HG03442 (cell line): ENCODE measurements at regions not wholly inside any gene's neighbourhood (a gene's known extent, or its start where the extent isn't known, plus 50 kb on each side); places are given as distances from the start of the nearest gene placed in this dataset.
"Not testable (repeated sequence)": the region's sequence is repeated elsewhere in the genome, so short reads cannot be mapped to it uniquely, and the experiment has no call there.

Experiments
- ATAC-seq: cut with Tn5 transposase; IDR thresholded peaks from one replicate; pipeline ENCODE4 v1.9.1; 2021; ENCODE audit warnings: mild to moderate bottlenecking, moderate library complexity; ENCODE audit not compliant: unreplicated experiment

DNA sequence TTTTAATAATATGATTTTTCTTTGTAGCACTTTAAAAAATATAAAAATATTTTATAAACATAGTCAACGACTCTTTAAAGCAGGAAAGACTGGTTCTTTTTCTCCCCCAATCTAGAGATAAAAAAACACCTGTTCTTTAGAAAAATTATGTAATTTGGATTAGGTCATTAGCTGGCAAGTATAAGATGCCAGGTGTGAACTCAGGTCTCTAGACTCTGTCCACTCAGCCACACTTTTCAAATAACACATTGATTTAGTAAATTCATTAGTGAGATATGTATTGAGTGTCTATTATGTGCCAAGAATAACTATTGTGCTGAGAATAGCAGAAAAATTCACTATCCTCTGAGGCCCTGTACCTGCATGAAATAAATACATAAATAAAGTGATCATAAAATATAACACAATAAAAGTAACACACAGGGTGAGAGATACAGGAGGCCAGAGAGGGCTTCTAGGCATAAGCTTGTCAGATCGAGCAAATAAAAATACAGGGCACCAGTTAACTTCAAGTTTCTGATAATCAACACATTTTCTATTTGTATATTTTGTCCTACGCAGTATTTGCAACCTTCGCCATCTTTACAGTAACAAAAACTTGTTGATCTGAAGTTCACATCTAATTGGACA is 867.1 kb upstream of the GBE1 start:
- no peak for ATAC-seq

- ATAC-seq: no peak
Observed at GRCh38 chr3:82627733-82628132, 866.3 kb upstream of the GBE1 start.

DNA sequence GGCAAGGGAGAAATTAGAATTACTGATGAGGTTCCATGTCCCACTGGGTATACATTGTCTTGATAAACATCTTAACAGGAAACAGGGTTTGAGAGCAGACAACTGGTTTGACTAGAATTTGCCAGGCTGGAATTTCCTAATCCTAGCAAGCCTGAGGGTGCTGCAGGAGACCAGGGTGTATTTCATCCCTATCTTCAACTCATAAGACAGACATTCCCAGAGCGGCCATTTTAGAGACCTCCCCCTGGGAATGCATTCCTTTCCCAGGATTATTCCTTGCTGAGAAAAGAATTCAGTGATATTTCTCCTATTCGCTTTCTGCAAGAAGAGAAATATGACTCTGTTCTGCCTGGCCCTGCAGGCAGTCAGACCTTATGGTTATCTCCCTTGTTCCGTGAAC is 859.3 kb upstream of the GBE1 start:
- ATAC-seq: not testable (repeated sequence)

GRCh38 chr3:82618594-82618993 is 857.1 kb upstream of the GBE1 start:
- no peak for ATAC-seq

- no peak for ATAC-seq
Observed at GRCh38 chr3:82610236-82610635, 848.8 kb upstream of the GBE1 start.

DNA sequence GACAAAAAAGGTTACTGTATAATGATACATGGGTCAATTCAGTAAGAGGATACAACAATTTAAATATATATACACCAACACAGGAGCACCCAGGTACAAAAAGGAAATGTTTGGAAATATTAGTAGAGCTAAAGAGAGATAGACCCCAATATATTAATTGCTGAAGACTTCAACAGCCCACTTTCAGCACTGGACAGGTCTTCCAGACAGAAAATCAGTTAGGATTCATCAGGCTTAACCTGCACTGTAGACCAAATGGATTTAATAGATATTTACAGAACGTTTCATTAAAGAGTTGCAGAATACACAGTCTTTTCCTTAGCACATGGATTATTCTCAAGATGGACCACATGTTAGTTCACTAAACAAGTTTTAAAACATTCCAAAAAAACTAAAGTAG is 845.9 kb upstream of the GBE1 start:
- ATAC-seq: no peak

- no peak for ATAC-seq
Observed at GRCh38 chr3:82596805-82597204, 835.4 kb upstream of the GBE1 start.

GRCh38 chr3:82595530-82595929 is 834.1 kb upstream of the GBE1 start:
- ATAC-seq: no peak

DNA sequence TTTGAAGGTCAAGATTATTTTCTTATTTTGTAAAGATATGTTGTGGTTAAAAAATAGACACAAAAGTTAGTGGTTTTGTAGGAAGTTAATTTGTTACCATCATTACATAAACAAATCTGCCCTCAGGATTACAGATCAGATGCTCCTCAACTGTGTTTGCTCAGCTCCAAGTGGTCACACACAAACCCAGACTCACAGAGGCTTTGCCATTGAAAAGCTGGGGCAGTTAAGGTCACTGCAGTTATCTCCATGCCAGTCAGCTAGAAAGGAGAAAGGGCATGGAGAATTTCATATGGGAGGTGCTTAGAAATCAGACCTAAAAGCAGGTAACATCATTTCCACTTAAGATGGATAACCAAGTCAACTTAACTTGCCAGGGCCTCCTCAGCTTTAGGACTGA is 825.7 kb upstream of the GBE1 start:
- no peak for ATAC-seq

DNA sequence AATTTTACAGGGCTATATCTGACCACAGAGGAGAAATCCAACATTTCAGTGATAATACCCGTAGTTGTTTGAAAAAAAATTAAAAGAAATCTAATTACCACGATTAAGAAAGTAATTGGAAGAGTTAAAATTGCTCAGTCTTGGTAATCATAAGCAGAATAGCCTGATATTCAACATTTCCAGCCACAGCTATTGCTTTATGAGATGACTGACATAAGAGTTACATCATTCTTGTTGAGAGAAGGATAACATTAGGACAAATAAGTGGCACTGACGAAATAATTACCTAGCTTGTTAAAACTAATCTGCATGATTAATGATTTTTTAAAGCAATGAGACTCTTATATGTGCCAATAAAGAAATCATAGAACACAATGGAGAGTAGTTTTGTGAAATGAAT is 825.0 kb upstream of the GBE1 start:
- ATAC-seq: no peak

DNA sequence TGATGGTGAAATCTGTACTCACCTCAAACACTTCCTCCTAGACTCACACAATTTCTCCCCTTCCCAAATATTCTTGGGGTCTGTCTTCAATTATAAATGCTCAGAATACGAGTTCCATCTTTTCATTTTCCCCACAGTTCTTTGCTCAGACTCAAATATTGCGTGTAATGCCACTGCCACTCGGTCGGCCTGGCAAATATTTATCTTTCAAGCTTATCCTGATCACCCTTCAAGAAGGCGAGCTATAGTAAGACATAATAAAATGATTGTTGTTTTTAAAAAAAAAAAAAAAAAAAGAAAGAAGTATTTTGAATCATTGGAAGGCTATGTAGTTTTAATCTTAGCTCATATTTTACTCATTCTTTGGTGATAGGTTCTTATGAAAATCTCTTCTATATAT is 824.6 kb upstream of the GBE1 start:
- not testable (repeated sequence) for ATAC-seq

DNA sequence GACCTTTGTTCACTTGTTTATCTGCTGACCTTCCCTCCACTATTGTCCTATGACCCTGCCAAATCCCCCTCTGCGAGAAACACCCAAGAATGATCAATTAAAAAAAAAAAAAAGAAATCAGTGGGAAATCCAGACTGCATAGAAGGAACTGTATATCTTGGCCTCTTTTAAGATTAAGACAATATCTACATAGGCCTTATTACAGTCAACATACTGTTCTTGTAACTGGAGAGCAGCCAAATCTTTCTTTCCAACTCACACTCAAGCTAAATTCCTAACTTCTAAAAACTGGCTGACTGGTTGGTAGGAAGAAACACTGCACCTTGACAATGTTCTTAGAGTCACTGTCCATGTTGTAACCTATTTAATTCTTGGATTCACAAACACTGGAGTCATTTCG is 824.1 kb upstream of the GBE1 start:
- not testable (repeated sequence) for ATAC-seq

GRCh38 chr3:82584861-82585260 is 823.4 kb upstream of the GBE1 start:
- not testable (repeated sequence) for ATAC-seq

- ATAC-seq: not testable (repeated sequence)
Observed at GRCh38 chr3:82584415-82584814, 823.0 kb upstream of the GBE1 start.

DNA sequence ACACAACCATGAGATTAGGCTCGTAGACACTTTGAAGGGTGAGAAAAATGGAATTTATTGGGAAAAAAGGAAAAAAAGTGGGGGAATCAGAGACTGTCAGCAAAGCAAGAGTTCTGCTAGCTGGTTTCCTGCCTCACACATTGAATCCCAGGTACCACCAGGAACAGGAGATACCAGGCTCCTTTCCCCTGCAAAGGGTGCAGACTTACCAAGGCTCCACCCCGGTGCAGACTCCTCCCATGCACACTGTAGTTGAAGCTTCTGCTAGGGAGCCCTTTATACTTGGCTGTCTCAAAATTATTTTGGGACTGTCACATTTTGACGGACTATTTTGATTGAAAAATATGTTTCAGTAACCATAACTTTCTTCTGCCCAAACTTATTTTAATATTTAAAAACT is 819.9 kb upstream of the GBE1 start:
- ATAC-seq: no peak

DNA sequence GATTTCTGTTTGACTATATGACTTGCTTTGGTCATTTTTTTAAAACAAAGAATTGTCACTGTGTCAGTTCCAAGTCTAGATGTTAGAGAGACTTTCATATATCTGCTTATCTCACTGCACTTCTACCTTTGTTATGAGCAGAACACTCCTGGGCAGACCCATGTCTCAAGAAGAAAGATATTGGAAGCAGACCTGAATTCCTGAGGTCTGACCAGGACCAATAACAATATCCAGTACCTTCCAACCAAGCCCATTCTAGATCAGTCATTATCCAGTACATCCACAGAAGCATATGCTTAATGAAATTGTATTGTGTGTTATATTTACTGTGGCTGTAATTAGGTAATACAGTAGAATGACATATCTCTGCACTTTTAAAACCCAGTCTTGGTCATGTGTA is 811.3 kb upstream of the GBE1 start:
- no peak for ATAC-seq

DNA sequence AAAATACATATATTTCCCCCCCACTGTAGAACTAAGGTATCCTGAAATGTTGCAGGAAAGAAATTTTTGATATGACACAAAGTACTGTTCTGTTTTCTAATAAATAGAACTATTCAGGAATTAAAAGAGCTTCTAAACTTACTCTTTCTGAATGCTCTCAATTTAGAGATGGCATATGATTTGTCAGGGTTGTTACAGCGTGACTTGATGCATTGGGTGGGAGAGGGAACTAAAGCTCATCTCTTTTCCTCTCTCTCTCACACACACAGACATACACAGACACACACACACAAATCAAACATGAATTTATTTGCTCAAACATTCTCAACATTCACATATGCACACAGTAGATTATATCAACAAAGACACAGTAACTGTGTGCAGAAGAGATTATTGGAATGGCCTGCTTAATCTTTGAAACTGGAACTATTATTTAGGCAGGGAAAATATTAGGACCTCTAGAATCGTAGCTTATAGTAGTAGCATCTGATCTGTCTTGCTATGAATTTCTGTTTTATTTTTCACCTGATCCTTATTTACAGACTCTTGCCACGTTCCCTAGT is 807.4 kb upstream of the GBE1 start:
- ATAC-seq: no peak

GRCh38 chr3:82567029-82567600 is 805.7 kb upstream of the GBE1 start:
- no peak for ATAC-seq

DNA sequence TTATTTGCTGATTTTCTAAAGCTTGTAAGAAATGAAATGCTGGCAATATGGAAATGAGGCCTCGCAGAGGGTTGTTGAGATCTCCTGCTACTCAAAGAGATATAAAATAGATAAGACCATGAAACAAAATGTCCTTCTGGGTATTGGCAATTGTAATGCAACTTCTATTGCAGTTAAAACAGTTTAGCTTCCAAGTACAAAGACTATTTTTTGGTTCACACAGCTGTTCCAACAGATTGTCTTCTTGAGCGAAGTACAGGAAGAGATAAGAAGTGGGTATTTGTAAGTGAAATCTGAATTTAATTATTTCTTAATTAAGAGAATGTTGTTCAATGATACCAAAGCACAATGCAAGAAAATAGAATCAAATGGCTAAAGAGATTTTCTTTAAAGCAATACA is 801.5 kb upstream of the GBE1 start:
- no peak for ATAC-seq

DNA sequence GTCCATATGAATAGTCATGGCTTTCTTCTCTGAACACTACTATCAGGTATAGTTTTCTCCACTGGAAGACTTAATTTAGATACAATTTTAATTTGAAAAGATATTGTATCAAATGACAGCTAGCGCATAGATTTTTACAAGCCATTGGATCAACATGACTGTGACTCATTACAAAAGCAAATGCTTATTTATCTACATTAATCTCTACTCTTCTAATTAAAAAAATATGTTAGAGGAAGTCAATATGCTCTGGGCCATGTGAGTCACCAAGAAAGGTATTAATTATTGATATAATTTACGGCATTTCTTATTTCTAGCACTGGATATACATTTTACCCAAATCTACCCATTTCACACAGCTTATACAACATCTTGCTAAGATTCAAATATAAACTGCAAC is 800.3 kb upstream of the GBE1 start:
- no peak for ATAC-seq

DNA sequence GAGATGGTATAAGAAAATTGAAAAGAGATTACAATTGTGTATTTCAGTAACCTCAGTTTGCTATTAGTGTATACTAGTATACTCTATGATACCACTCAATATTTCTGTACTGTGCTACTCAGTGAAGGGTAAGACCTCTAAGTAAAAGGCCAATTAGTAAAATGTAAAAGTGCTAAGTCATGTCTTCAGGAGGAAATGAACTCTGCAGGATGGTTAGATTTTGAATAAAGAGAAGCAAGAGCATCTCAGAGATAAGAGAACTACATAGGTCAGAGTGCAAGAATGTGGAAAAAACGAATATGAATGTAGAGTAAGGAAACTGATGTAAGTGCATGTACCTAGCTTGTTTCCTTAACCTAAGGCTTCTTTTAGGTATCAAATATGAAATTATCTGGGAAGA is 796.6 kb upstream of the GBE1 start:
- no peak for ATAC-seq

GRCh38 chr3:82556113-82556512 is 794.7 kb upstream of the GBE1 start:
- no peak for ATAC-seq

DNA sequence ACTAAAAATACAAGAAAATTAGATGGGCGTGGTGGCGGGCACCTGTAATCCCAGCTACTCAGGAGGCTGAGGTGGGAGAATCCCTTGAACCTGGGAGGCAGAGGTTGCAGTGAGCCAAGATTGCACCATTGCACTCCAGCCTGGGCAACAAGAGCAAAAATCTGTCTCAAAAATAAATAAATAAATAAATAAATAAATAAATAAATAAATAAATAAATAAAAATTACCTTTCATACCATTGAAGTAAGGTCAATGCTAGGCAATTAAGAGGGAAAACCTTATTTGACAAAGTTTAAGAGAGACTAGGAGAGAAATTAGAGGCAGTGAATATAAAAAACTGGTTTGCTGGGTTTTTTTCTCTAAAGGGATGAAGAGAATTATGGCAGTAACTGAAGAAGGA is 781.1 kb upstream of the GBE1 start:
- ATAC-seq: not testable (repeated sequence)
